Peyer's patch (tissue), 4 donors: ENCODE measurements at regions not wholly inside any gene's neighbourhood (a gene's known extent, or its start where the extent isn't known, plus 50 kb on each side); places are given as distances from the start of the nearest gene placed in this dataset.

ENCODE experiments used
- POLR2A ChIP-seq, 2 donors: fragments of 450-650 bp; IDR thresholded peaks; one replicate each; pipeline ENCODE4 v1.5.1; 2017; ENCODE audit warnings: antibody characterized with exemption in 2 of 2, mild to moderate bottlenecking in 2 of 2, moderate library complexity in 2 of 2
- TF ChIP-seq, protein P1 (sequence below), 6 experiments: fragments of 450-650 bp in 4 of 6; fragments of 200-600 bp in 2 of 6; sonication (generic) in 1 of 6; IDR thresholded peaks; one replicate each; pipeline ENCODE4 v1.5.1; 2017 to 2019; ENCODE audit warnings: antibody characterized with exemption in 6 of 6, mild to moderate bottlenecking in 3 of 6, moderate library complexity in 1 of 6

DNA sequence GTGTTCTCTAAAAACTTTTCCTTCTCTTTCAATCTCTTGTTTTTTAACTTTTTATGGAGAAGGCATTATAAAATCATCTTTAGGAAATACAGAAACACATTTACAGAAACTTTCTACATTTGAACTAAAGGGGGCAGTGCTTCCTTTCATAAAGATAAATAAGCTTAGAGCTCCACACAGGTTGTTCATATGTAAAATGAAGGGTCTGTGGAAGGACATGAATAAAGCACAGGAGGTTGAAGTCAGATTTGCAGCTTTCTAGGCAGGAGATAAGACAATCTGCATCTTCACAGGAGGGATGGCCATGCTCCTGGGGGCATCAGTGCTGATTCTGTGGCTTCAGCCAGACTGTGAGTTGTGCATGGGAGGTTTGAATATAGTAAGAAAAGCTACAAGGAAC lies 426.0 kb downstream of the DAD1 start:
- TF ChIP-seq, protein P1, sequence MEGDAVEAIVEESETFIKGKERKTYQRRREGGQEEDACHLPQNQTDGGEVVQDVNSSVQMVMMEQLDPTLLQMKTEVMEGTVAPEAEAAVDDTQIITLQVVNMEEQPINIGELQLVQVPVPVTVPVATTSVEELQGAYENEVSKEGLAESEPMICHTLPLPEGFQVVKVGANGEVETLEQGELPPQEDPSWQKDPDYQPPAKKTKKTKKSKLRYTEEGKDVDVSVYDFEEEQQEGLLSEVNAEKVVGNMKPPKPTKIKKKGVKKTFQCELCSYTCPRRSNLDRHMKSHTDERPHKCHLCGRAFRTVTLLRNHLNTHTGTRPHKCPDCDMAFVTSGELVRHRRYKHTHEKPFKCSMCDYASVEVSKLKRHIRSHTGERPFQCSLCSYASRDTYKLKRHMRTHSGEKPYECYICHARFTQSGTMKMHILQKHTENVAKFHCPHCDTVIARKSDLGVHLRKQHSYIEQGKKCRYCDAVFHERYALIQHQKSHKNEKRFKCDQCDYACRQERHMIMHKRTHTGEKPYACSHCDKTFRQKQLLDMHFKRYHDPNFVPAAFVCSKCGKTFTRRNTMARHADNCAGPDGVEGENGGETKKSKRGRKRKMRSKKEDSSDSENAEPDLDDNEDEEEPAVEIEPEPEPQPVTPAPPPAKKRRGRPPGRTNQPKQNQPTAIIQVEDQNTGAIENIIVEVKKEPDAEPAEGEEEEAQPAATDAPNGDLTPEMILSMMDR (IDR thresholded peaks at IDR 0.05) = peak in 4 of 6 experiments; percentile 15 to 57 (median 50)
- no peak for TF ChIP-seq POLR2A (IDR thresholded peaks at IDR 0.05)
